ENCODE measurements at regions not wholly inside any gene's neighbourhood (a gene's known extent, or its start where the extent isn't known, plus 50 kb on each side); places are given as distances from the start of the nearest gene placed in this dataset.

DNA sequence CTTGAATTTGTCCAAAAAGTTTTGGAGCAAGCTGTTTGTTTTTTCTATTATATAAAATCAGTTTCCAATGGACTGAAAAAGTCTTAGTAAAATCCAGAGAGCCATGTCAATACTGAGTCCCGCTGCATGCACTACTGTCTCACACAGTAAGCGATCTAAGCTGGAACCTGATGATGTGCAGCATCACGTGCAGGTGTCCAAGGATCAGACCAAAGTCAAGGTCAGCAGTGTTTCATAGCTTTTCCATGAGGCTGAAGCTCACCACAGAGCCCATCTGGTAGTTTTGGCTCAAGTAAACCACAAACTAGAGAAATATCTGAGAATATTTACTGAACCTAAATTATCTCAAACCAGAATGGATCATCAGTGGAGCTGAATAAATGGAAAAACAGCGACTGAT is 784.0 kb upstream of the SEMA6D start:
- no peak overlapping the region for H2BK120ac ChIP-seq (ENCODE audit: low read depth, low read length)
- H3K9ac ChIP-seq (ENCODE audit: low read length) = no peak overlapping the region
- H2BK15ac ChIP-seq (ENCODE audit: low read depth, poor library complexity, severe bottlenecking) = no peak overlapping the region
- no peak overlapping the region for H3K27ac ChIP-seq (ENCODE audit: low read length, poor library complexity, severe bottlenecking)
- H3K27me3 ChIP-seq (ENCODE audit: control insufficient read depth in 1 of 2, insufficient read depth in 1 of 2, low read length in 2 of 2) = no peaks in the 10 kb centered on the region
- no peak overlapping the region for H3K14ac ChIP-seq (ENCODE audit: low read length in 2 of 2)
- H3K23ac ChIP-seq (ENCODE audit: low read length in 2 of 2) = no peak overlapping the region
- H3K79me1 ChIP-seq (replicated peaks; ENCODE audit: low read length, poor library complexity, severe bottlenecking) = no peaks in the 10 kb centered on the region
- no peak overlapping the region for H2AFZ ChIP-seq (ENCODE audit: low read depth, low read length)
- H3K9me3 ChIP-seq (ENCODE audit: control insufficient read depth, low read length) = no peaks in the 10 kb centered on the region
- no peak overlapping the region for H3K18ac ChIP-seq (ENCODE audit: low read depth in 1 of 2, low read length in 2 of 2)
- H3K4me3 ChIP-seq (ENCODE audit: insufficient read depth in 1 of 2, low read depth in 1 of 2, low read length in 2 of 2) = no peak overlapping the region
- no peak overlapping the region for H3K4me2 ChIP-seq (ENCODE audit: low read length, poor library complexity, severe bottlenecking)
- H2AK5ac ChIP-seq (ENCODE audit: low read length, severe bottlenecking) = no peak overlapping the region
- H4K91ac ChIP-seq (ENCODE audit: low read length) = no peak overlapping the region
- H2BK12ac ChIP-seq (ENCODE audit: low read length in 2 of 2) = no peak overlapping the region
- H4K8ac ChIP-seq (ENCODE audit: low read length) = no peak overlapping the region
- WGBS = 94% methylated on average over 3 of the region's 4 CpGs
- H3K4me1 ChIP-seq (ENCODE audit: control insufficient read depth, insufficient read depth, low read depth, low read length) = no peaks in the 10 kb centered on the region
- H3K4ac ChIP-seq (ENCODE audit: low read depth in 1 of 2, low read length in 2 of 2) = no peak overlapping the region
- no peak overlapping the region for H2BK5ac ChIP-seq (ENCODE audit: low read depth, low read length, poor library complexity, severe bottlenecking)
- H3K36me3 ChIP-seq (ENCODE audit: control insufficient read depth in 1 of 2, insufficient read depth in 2 of 2, low read depth in 1 of 2, low read length in 2 of 2) = no peaks in the 10 kb centered on the region
- no peak for DNase-seq

DNA sequence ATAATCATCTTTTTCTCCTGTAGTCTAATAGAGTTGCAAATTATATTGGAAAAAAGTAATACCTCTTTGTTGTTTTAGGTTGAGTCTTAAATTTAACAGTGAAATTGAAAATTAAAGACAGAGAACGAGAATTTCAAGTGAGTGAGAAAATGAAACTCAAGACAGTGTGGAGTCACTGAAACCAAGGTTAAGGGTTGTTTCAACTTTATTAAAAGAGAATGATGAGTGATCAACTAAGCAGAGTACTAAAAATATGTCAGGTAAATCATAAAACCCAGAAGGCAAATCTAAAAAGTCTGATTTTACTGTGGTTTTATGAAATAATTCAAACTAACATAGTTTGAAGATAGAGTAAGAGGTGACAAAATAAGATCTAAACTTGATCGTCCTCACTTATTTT is 782.5 kb upstream of the SEMA6D start:
- H3K36me3 ChIP-seq (ENCODE audit: control insufficient read depth in 1 of 2, insufficient read depth in 2 of 2, low read depth in 1 of 2, low read length in 2 of 2) = no peaks in the 10 kb centered on the region
- H4K8ac ChIP-seq (ENCODE audit: low read length) = no peak overlapping the region
- H2BK5ac ChIP-seq (ENCODE audit: low read depth, low read length, poor library complexity, severe bottlenecking) = no peak overlapping the region
- H3K23ac ChIP-seq (ENCODE audit: low read length in 2 of 2) = no peak overlapping the region
- H2BK12ac ChIP-seq (ENCODE audit: low read length in 2 of 2) = no peak overlapping the region
- WGBS = 90% methylated on average over 2 of the region's 2 CpGs
- H3K79me1 ChIP-seq (replicated peaks; ENCODE audit: low read length, poor library complexity, severe bottlenecking) = no peaks in the 10 kb centered on the region
- H3K4me1 ChIP-seq (ENCODE audit: control insufficient read depth, insufficient read depth, low read depth, low read length) = no peaks in the 10 kb centered on the region
- no peak overlapping the region for H2BK120ac ChIP-seq (ENCODE audit: low read depth, low read length)
- no peaks in the 10 kb centered on the region for H3K27me3 ChIP-seq (ENCODE audit: control insufficient read depth in 1 of 2, insufficient read depth in 1 of 2, low read length in 2 of 2)
- H2AK5ac ChIP-seq (ENCODE audit: low read length, severe bottlenecking) = no peak overlapping the region
- H3K14ac ChIP-seq (ENCODE audit: low read length in 2 of 2) = no peak overlapping the region
- no peak overlapping the region for H3K18ac ChIP-seq (ENCODE audit: low read depth in 1 of 2, low read length in 2 of 2)
- no peak overlapping the region for H4K91ac ChIP-seq (ENCODE audit: low read length)
- no peak for DNase-seq
- no peak overlapping the region for H2AFZ ChIP-seq (ENCODE audit: low read depth, low read length)
- H3K4ac ChIP-seq (ENCODE audit: low read depth in 1 of 2, low read length in 2 of 2) = no peak overlapping the region
- no peak overlapping the region for H3K4me2 ChIP-seq (ENCODE audit: low read length, poor library complexity, severe bottlenecking)
- no peak overlapping the region for H2BK15ac ChIP-seq (ENCODE audit: low read depth, poor library complexity, severe bottlenecking)
- H3K4me3 ChIP-seq (ENCODE audit: insufficient read depth in 1 of 2, low read depth in 1 of 2, low read length in 2 of 2) = no peak overlapping the region
- no peak overlapping the region for H3K9ac ChIP-seq (ENCODE audit: low read length)
- no peak overlapping the region for H3K27ac ChIP-seq (ENCODE audit: low read length, poor library complexity, severe bottlenecking)
- H3K9me3 ChIP-seq (ENCODE audit: control insufficient read depth, low read length) = no peaks in the 10 kb centered on the region

DNA sequence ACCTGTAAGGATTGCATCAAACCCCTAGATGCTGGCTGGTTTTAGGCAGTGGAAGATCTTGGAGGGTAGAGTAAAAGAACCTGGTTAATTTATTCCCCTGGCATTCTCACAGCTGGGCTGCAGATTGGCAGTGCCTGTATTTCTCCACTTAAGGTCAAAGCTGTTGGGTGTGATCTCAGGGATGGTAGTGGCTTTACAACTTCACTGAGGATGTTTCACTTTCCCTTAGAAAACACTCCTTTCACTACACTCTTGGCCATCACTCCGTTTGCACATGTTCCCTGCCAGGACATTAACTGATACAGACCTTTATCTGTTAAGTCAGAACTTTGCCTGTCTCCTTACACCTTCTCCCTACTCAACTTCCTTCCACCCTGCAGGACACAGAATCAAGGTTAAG is 779.1 kb upstream of the SEMA6D start:
- no peak overlapping the region for H3K9ac ChIP-seq (ENCODE audit: low read length)
- no peaks in the 10 kb centered on the region for H3K36me3 ChIP-seq (ENCODE audit: control insufficient read depth in 1 of 2, insufficient read depth in 2 of 2, low read depth in 1 of 2, low read length in 2 of 2)
- H3K4ac ChIP-seq (ENCODE audit: low read depth in 1 of 2, low read length in 2 of 2) = no peak overlapping the region
- no peak overlapping the region for H3K27ac ChIP-seq (ENCODE audit: low read length, poor library complexity, severe bottlenecking)
- no peak overlapping the region for H2AFZ ChIP-seq (ENCODE audit: low read depth, low read length)
- H2BK120ac ChIP-seq (ENCODE audit: low read depth, low read length) = no peak overlapping the region
- H2BK12ac ChIP-seq (ENCODE audit: low read length in 2 of 2) = no peak overlapping the region
- no peak for DNase-seq
- no peak overlapping the region for H3K4me2 ChIP-seq (ENCODE audit: low read length, poor library complexity, severe bottlenecking)
- no peak overlapping the region for H3K14ac ChIP-seq (ENCODE audit: low read length in 2 of 2)
- H3K27me3 ChIP-seq (ENCODE audit: control insufficient read depth in 1 of 2, insufficient read depth in 1 of 2, low read length in 2 of 2) = no peaks in the 10 kb centered on the region
- H3K4me1 ChIP-seq (ENCODE audit: control insufficient read depth, insufficient read depth, low read depth, low read length) = no peaks in the 10 kb centered on the region
- H3K18ac ChIP-seq (ENCODE audit: low read depth in 1 of 2, low read length in 2 of 2) = no peak overlapping the region
- H3K23ac ChIP-seq (ENCODE audit: low read length in 2 of 2) = no peak overlapping the region
- no peak overlapping the region for H2BK5ac ChIP-seq (ENCODE audit: low read depth, low read length, poor library complexity, severe bottlenecking)
- no peaks in the 10 kb centered on the region for H3K79me1 ChIP-seq (replicated peaks; ENCODE audit: low read length, poor library complexity, severe bottlenecking)
- H3K4me3 ChIP-seq (ENCODE audit: insufficient read depth in 1 of 2, low read depth in 1 of 2, low read length in 2 of 2) = no peak overlapping the region
- WGBS = 78% methylated on average over 1 of the region's 1 CpG
- no peak overlapping the region for H4K91ac ChIP-seq (ENCODE audit: low read length)
- H2AK5ac ChIP-seq (ENCODE audit: low read length, severe bottlenecking) = no peak overlapping the region
- H4K8ac ChIP-seq (ENCODE audit: low read length) = no peak overlapping the region
- H2BK15ac ChIP-seq (ENCODE audit: low read depth, poor library complexity, severe bottlenecking) = no peak overlapping the region
- H3K9me3 ChIP-seq (ENCODE audit: control insufficient read depth, low read length) = no peaks in the 10 kb centered on the region

DNA sequence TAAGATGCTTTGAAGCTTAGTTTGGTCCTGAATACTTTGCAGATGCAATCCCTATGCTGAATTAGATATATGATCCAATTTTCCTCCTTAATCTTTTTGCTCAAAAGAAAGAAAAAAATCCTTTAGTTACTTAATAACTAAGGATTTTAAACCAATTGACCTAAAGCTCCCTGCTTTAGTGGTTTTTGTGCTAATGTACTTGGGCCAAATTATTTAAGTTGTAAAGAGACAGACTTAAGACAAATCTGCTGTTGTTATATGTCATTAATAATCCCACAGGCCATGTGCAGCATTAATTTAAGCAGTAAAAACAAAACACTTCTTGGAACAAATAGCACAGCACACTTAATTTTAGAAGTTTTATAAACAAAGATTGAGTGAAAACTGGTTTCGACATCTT is 776.1 kb upstream of the SEMA6D start:
- H2BK12ac ChIP-seq (ENCODE audit: low read length in 2 of 2) = no peak overlapping the region
- no peaks in the 10 kb centered on the region for H3K27me3 ChIP-seq (ENCODE audit: control insufficient read depth in 1 of 2, insufficient read depth in 1 of 2, low read length in 2 of 2)
- H3K4me2 ChIP-seq (ENCODE audit: low read length, poor library complexity, severe bottlenecking) = no peak overlapping the region
- H3K23ac ChIP-seq (ENCODE audit: low read length in 2 of 2) = no peak overlapping the region
- H2AK5ac ChIP-seq (ENCODE audit: low read length, severe bottlenecking) = no peak overlapping the region
- DNase-seq = no peak
- H3K9me3 ChIP-seq (ENCODE audit: control insufficient read depth, low read length) = peaks cover under 1% of the 10 kb centered on the region
- H3K79me1 ChIP-seq (replicated peaks; ENCODE audit: low read length, poor library complexity, severe bottlenecking) = no peaks in the 10 kb centered on the region
- no peak overlapping the region for H3K14ac ChIP-seq (ENCODE audit: low read length in 2 of 2)
- no peak overlapping the region for H2BK15ac ChIP-seq (ENCODE audit: low read depth, poor library complexity, severe bottlenecking)
- H4K8ac ChIP-seq (ENCODE audit: low read length) = no peak overlapping the region
- H3K4ac ChIP-seq (ENCODE audit: low read depth in 1 of 2, low read length in 2 of 2) = no peak overlapping the region
- no peaks in the 10 kb centered on the region for H3K36me3 ChIP-seq (ENCODE audit: control insufficient read depth in 1 of 2, insufficient read depth in 2 of 2, low read depth in 1 of 2, low read length in 2 of 2)
- H3K18ac ChIP-seq (ENCODE audit: low read depth in 1 of 2, low read length in 2 of 2) = no peak overlapping the region
- H2BK5ac ChIP-seq (ENCODE audit: low read depth, low read length, poor library complexity, severe bottlenecking) = no peak overlapping the region
- H2BK120ac ChIP-seq (ENCODE audit: low read depth, low read length) = no peak overlapping the region
- no peak overlapping the region for H3K27ac ChIP-seq (ENCODE audit: low read length, poor library complexity, severe bottlenecking)
- H4K91ac ChIP-seq (ENCODE audit: low read length) = no peak overlapping the region
- WGBS = no CpG with 5 or more reads among the region's 1 CpG
- no peak overlapping the region for H2AFZ ChIP-seq (ENCODE audit: low read depth, low read length)
- H3K4me3 ChIP-seq (ENCODE audit: insufficient read depth in 1 of 2, low read depth in 1 of 2, low read length in 2 of 2) = no peak overlapping the region
- no peaks in the 10 kb centered on the region for H3K4me1 ChIP-seq (ENCODE audit: control insufficient read depth, insufficient read depth, low read depth, low read length)
- H3K9ac ChIP-seq (ENCODE audit: low read length) = no peak overlapping the region
